HepG2 (cell line): ENCODE measurements at regions not wholly inside any gene's neighbourhood (a gene's known extent, or its start where the extent isn't known, plus 50 kb on each side); places are given as distances from the start of the nearest gene placed in this dataset.

Experiments used
- ATAC-seq: fragments of 200-7000 bp; cut with Tn5 transposase; 3 replicates; pipeline ENCODE4 v1.9.1; 2020; ENCODE audit warnings: mild to moderate bottlenecking, moderate library complexity
- BruUV-seq: library from RNA; stranded (reverse); fragments of 400-500 nt; replicated peaks from 2 replicates; lab custom pipeline; 2021; lab: Mats Ljungman, UMichigan
- CTCF ChIA-PET: fragments of 300-600 bp; formaldehyde crosslinking; extraction: SDS; loops from one replicate; lab custom pipeline; 2021; ENCODE audit warnings: low total read pairs, inconsistent platforms, low intra/inter-chr PET ratio; lab: Yijun Ruan, JAX
- POLR2A ChIA-PET: fragments of 350-600 bp; sonication (Branson Sonifier 250); formaldehyde crosslinking; loops from one replicate; lab custom pipeline; 2020; ENCODE audit warnings: antibody characterized with exemption, inconsistent platforms; lab: Yijun Ruan, JAX
- DNase-seq: peaks from one replicate; pipeline ENCODE4 v3.0.0-alpha.2; 2015; ENCODE audit warnings: low spot score
- FAIRE-seq: peaks from 3 replicates; lab custom pipeline; 2011; peaks lifted over from hg19 to GRCh38; lab: Jason Lieb, UNC
- H2AFZ ChIP-seq: one replicate; pipeline ENCODE4 v1.6.1; 2011; ENCODE audit warnings: low read length, inconsistent platforms
- H3K27ac ChIP-seq: fragments of 300-600 bp; 3 replicates; pipeline ENCODE4 v1.8.0; 2011; ENCODE audit warnings: mixed run types, mild to moderate bottlenecking, mixed read lengths, low read length, inconsistent platforms; ENCODE audit not compliant: insufficient read depth; ENCODE audit errors: extremely low read length
- H3K27me3 ChIP-seq, 2 experiments: fragments of 200-600 bp in 1 of 2; 2 replicates in 1 of 2; 3 replicates in 1 of 2; pipeline versions ENCODE4 v1.6.0 to v1.8.0; 2011; ENCODE audit warnings: low read length in 2 of 2, mild to moderate bottlenecking in 2 of 2, moderate library complexity in 2 of 2, inconsistent platforms in 1 of 2; ENCODE audit not compliant: insufficient read depth in 2 of 2, control insufficient read depth in 1 of 2
- H3K36me3 ChIP-seq, 2 experiments: fragments of 200-600 bp in 1 of 2; replicated peaks in 1 of 2; 2 replicates in 1 of 2; 3 replicates in 1 of 2; pipeline versions ENCODE4 v1.5.1 to v1.8.0; 2011; ENCODE audit warnings: low read length in 2 of 2, inconsistent platforms in 1 of 2; ENCODE audit not compliant: insufficient read depth in 2 of 2, control insufficient read depth in 1 of 2
- H3K4me1 ChIP-seq: 2 replicates; pipeline ENCODE4 v1.5.1; 2012; ENCODE audit warnings: low read length, inconsistent platforms; ENCODE audit not compliant: insufficient read depth
- H3K4me2 ChIP-seq: 2 replicates; pipeline ENCODE4 v1.6.0; 2011; ENCODE audit warnings: low read depth, low read length, inconsistent platforms
- H3K4me3 ChIP-seq, 3 experiments: fragments of 200-600 bp in 1 of 3; sonication (generic), shearing (Covaris generic) in 1 of 3; replicated peaks in 1 of 3; 2 replicates each; pipeline ENCODE4 v1.5.1; 2011 to 2016; ENCODE audit warnings: low read length in 3 of 3, inconsistent platforms in 2 of 3, low read depth in 2 of 3, mild to moderate bottlenecking in 2 of 3, control low read depth in 1 of 3, mixed read lengths in 1 of 3; ENCODE audit not compliant: insufficient read depth in 1 of 3
- H3K79me2 ChIP-seq: one replicate; pipeline ENCODE4 v1.6.1; 2011; ENCODE audit warnings: low read length, inconsistent platforms; ENCODE audit not compliant: insufficient read depth
- H3K9ac ChIP-seq: 2 replicates; pipeline ENCODE4 v1.6.0; 2011; ENCODE audit warnings: mild to moderate bottlenecking, low read depth, low read length, inconsistent platforms; ENCODE audit not compliant: insufficient read depth
- H3K9me3 ChIP-seq: 2 replicates; pipeline ENCODE4 v1.5.1; 2012; ENCODE audit warnings: mild to moderate bottlenecking, low read length
- H4K20me1 ChIP-seq: 2 replicates; pipeline ENCODE4 v1.6.0; 2011; ENCODE audit warnings: inconsistent platforms, mild to moderate bottlenecking, low read length, moderate library complexity; ENCODE audit not compliant: insufficient read depth
- DBP ChIP-seq: sonication (generic); formaldehyde crosslinking; IDR thresholded peaks from 2 replicates; pipeline ENCODE4 v1.4.0; 2020; ENCODE audit warnings: missing genetic modification reagents; ENCODE audit errors: not compliant biosample characterization
- IRF2 ChIP-seq: IDR thresholded peaks from 2 replicates; pipeline ENCODE4 v1.6.1; 2018; ENCODE audit warnings: missing genetic modification reagents, missing compliant biosample characterization
- ISX ChIP-seq: sonication (generic); formaldehyde crosslinking; conservative IDR thresholded peaks from 2 replicates; pipeline ENCODE4 v1.5.0; 2020; ENCODE audit warnings: missing genetic modification reagents
- KLF15 ChIP-seq: sonication (generic); formaldehyde crosslinking; IDR thresholded peaks from 2 replicates; pipeline ENCODE4 v1.8.1; 2023; ENCODE audit warnings: borderline replicate concordance, mild to moderate bottlenecking, inconsistent platforms, missing genetic modification reagents, mixed read lengths
- MEIS2 ChIP-seq: sonication (generic); formaldehyde crosslinking; IDR thresholded peaks from 2 replicates; pipeline ENCODE4 v1.9.0; 2021; ENCODE audit warnings: mild to moderate bottlenecking, missing genetic modification reagents
- REL ChIP-seq: sonication (generic); formaldehyde crosslinking; conservative IDR thresholded peaks from 2 replicates; pipeline ENCODE4 v1.8.0; 2022; ENCODE audit warnings: mild to moderate bottlenecking, missing genetic modification reagents, moderate library complexity
- TEF ChIP-seq: sonication (generic); formaldehyde crosslinking; IDR thresholded peaks from 2 replicates; pipeline ENCODE4 v1.5.0; 2020; ENCODE audit warnings: missing genetic modification reagents
- TSC22D2 ChIP-seq: sonication (generic); formaldehyde crosslinking; IDR thresholded peaks from 2 replicates; pipeline ENCODE4 v1.5.1; 2020; ENCODE audit warnings: missing genetic modification reagents, mild to moderate bottlenecking, borderline replicate concordance
- ZNF33A ChIP-seq: sonication (generic); formaldehyde crosslinking; IDR thresholded peaks from 2 replicates; pipeline ENCODE4 v1.5.1; 2020; ENCODE audit warnings: missing genetic modification reagents, mild to moderate bottlenecking, moderate library complexity, borderline replicate concordance
- ZNF597 ChIP-seq: sonication (generic); formaldehyde crosslinking; IDR thresholded peaks from 2 replicates; pipeline ENCODE4 v1.5.0; 2020; ENCODE audit warnings: missing genetic modification reagents
- ZNF614 ChIP-seq: IDR thresholded peaks from 2 replicates; pipeline ENCODE4 v1.6.1; 2018; ENCODE audit warnings: missing biosample characterization, missing genetic modification reagents, inconsistent platforms, borderline replicate concordance
- ZSCAN30 ChIP-seq: sonication (generic); formaldehyde crosslinking; IDR thresholded peaks from 2 replicates; pipeline ENCODE4 v1.5.0; 2020; ENCODE audit warnings: mild to moderate bottlenecking, missing genetic modification reagents
- in situ Hi-C: cut with HindIII; loops from 2 replicates; pipeline ENCODE4 v1.10.0; 2017; ENCODE audit warnings: low pct_unique_long_range_greater_than_20kb; ENCODE audit not compliant: extremely low pct_ligation_motif_present
- intact Hi-C: fragments of 100-400 bp; cut with micrococcal nuclease; formaldehyde crosslinking; loops from one replicate; pipeline ENCODE4 v1.10.0; 2022; ENCODE audit not compliant: unreplicated experiment

GRCh38 chr2:164032995-164033394 lies 297.2 kb upstream of the FIGN start:
- intact Hi-C loops, result no loop called here
- in situ Hi-C loops, result no loop called here
- POLR2A ChIA-PET, result no interaction called here

More at GRCh38 chr2:164032995-164033394, 297.2 kb upstream of the FIGN start:
- ATAC-seq, result no peak
- H3K36me3 ChIP-seq, result no peaks in the 10 kb centered on the region
- H3K4me2 ChIP-seq, result no peak overlapping the region
- CTCF ChIA-PET, result no interaction called here
- H3K27me3 ChIP-seq, result no peaks in the 10 kb centered on the region
- TF ChIP-seq TSC22D2 (CRISPR knock-in tag) (no peak), DBP (CRISPR knock-in tag) (no peak), ZNF597 (no peak), ZSCAN30 (CRISPR knock-in tag) (no peak), MEIS2 (CRISPR knock-in tag) (no peak), KLF15 (no peak), ZNF33A (no peak), ZNF614 (no peak), ISX (CRISPR knock-in tag) (no peak), IRF2 (CRISPR knock-in tag) (no peak), TEF (CRISPR knock-in tag) (no peak), REL (no peak)
- H2AFZ ChIP-seq, result no peak overlapping the region
- H3K4me1 ChIP-seq, result no peaks in the 10 kb centered on the region
- H4K20me1 ChIP-seq, result no peaks in the 10 kb centered on the region
- no peak for DNase-seq
- no peak overlapping the region for H3K4me3 ChIP-seq
- no peaks in the 10 kb centered on the region for H3K9me3 ChIP-seq
- no peak overlapping the region for H3K27ac ChIP-seq
- FAIRE-seq, result no peak
- no peaks in the 10 kb centered on the region for H3K79me2 ChIP-seq
- no TSS peak for BruUV-seq
- no peak overlapping the region for H3K9ac ChIP-seq
